HCT116 (cell line): ENCODE measurements at regions not wholly inside any gene's neighbourhood (a gene's known extent, or its start where the extent isn't known, plus 50 kb on each side); places are given as distances from the start of the nearest gene placed in this dataset.

Source experiments
- ATAC-seq: fragments of 200-7000 bp; cut with Tn5 transposase; 2 replicates; pipeline ENCODE4 v1.9.1; 2020; ENCODE audit warnings: mild to moderate bottlenecking, moderate library complexity
- BruUV-seq: library from RNA; stranded (reverse); fragments of 400-500 nt; replicated peaks from 2 replicates; lab custom pipeline; 2021; lab: Mats Ljungman, UMichigan
- CTCF ChIA-PET: fragments of 300-600 bp; sonication (Branson Sonifier 250); formaldehyde crosslinking; loops from one replicate; lab custom pipeline; 2021; ENCODE audit warnings: antibody characterized with exemption; lab: Charles Lee
- POLR2A ChIA-PET: fragments of 300-600, 350-600 bp; sonication (Branson Sonifier 250); formaldehyde crosslinking; loops from one replicate; lab custom pipeline; 2021; ENCODE audit warnings: antibody characterized with exemption; lab: Charles Lee
- RAD21 ChIA-PET, 2 experiments: fragments of 300-600 bp; sonication (Branson Sonifier 250); formaldehyde crosslinking; loops; one replicate each; lab custom pipeline; 2023; ENCODE audit warnings: low total read pairs in 2 of 2; ENCODE audit not compliant: uncharacterized antibody in 2 of 2, unreplicated experiment in 2 of 2, low non-redundant PET in 1 of 2; lab: Charles Lee
- DNase-seq: peaks from one replicate; pipeline ENCODE4 v3.0.0-alpha.2; 2010; ENCODE audit warnings: low read depth, low spot score
- H2AFZ ChIP-seq: fragments of 200-600 bp; shearing (Covaris generic), sonication (generic); 2 replicates; pipeline ENCODE4 v1.6.1; 2017; ENCODE audit warnings: low read depth, mixed run types, mixed read lengths, antibody characterized with exemption, low read length; ENCODE audit not compliant: poor library complexity, severe bottlenecking
- H3K27ac ChIP-seq: 2 replicates; pipeline ENCODE4 v1.5.1; 2012; ENCODE audit warnings: low read depth, low read length
- H3K27me3 ChIP-seq: fragments of 200-600 bp; sonication (generic); 2 replicates; pipeline ENCODE4 v1.6.1; 2016; ENCODE audit warnings: mixed run types, low read length, mixed read lengths; ENCODE audit not compliant: insufficient read depth
- H3K36me3 ChIP-seq, 2 experiments: fragments of 200-500 bp in 1 of 2; fragments of 200-600 bp in 1 of 2; sonication (Bioruptor generic) in 1 of 2; sonication (generic) in 1 of 2; 2 replicates each; pipeline versions ENCODE4 v1.5.1 to v1.6.1; 2014 to 2016; ENCODE audit warnings: low read length in 2 of 2, inconsistent platforms in 1 of 2, mixed read lengths in 1 of 2, mixed run types in 1 of 2; ENCODE audit not compliant: insufficient read depth in 2 of 2, control insufficient read depth in 1 of 2
- H3K4me1 ChIP-seq, 2 experiments: fragments of 200-600 bp in 1 of 2; sonication (generic) in 1 of 2; 2 replicates each; pipeline versions ENCODE4 v1.5.1 to v1.6.1; 2012 to 2017; ENCODE audit warnings: low read length in 2 of 2, inconsistent platforms in 1 of 2, mild to moderate bottlenecking in 1 of 2, mixed read lengths in 1 of 2, mixed run types in 1 of 2, moderate library complexity in 1 of 2; ENCODE audit not compliant: insufficient read depth in 2 of 2, control insufficient read depth in 1 of 2
- H3K4me2 ChIP-seq: fragments of 200-600 bp; sonication (generic); 2 replicates; pipeline ENCODE4 v1.6.1; 2017; ENCODE audit warnings: mixed run types, low read length, mixed read lengths
- H3K4me3 ChIP-seq, 2 experiments: fragments of 200-600 bp in 1 of 2; sonication (generic) in 1 of 2; replicated peaks in 1 of 2; 2 replicates each; pipeline ENCODE4 v1.5.1; 2011 to 2016; ENCODE audit warnings: low read length in 2 of 2, control low read depth in 1 of 2, low read depth in 1 of 2, mild to moderate bottlenecking in 1 of 2, mixed read lengths in 1 of 2, mixed run types in 1 of 2
- H3K79me2 ChIP-seq: fragments of 200-600 bp; sonication (generic); 2 replicates; pipeline ENCODE4 v1.6.1; 2017; ENCODE audit warnings: mild to moderate bottlenecking, mixed run types, low read length, moderate library complexity, mixed read lengths; ENCODE audit not compliant: insufficient read depth
- H3K9ac ChIP-seq: fragments of 200-600 bp; sonication (generic); 2 replicates; pipeline ENCODE4 v1.6.1; 2016; ENCODE audit warnings: low read length, mixed read lengths
- H3K9me2 ChIP-seq: fragments of 200-600 bp; sonication (generic), shearing (Covaris generic); 2 replicates; pipeline ENCODE4 v1.6.1; 2017; ENCODE audit warnings: mixed run types, mild to moderate bottlenecking, moderate library complexity; ENCODE audit not compliant: insufficient read depth
- H3K9me3 ChIP-seq, 2 experiments: fragments of 200-500 bp in 1 of 2; fragments of 200-600 bp in 1 of 2; sonication (Bioruptor generic) in 1 of 2; sonication (generic) in 1 of 2; 2 replicates each; pipeline ENCODE4 v1.6.1; 2014 to 2017; ENCODE audit warnings: low read length in 2 of 2, mixed read lengths in 2 of 2, inconsistent platforms in 1 of 2, low read depth in 1 of 2, mild to moderate bottlenecking in 1 of 2, mixed run types in 1 of 2, moderate library complexity in 1 of 2; ENCODE audit not compliant: control insufficient read depth in 1 of 2, insufficient read depth in 1 of 2
- H4K20me1 ChIP-seq: fragments of 200-600 bp; sonication (generic), shearing (Covaris generic); 2 replicates; pipeline ENCODE4 v1.6.1; 2017; ENCODE audit warnings: mixed run types, mild to moderate bottlenecking, moderate library complexity; ENCODE audit not compliant: insufficient read depth
- ATF3 ChIP-seq: IDR thresholded peaks from 2 replicates; pipeline ENCODE4 v1.6.1; 2012
- CEBPB ChIP-seq: IDR thresholded peaks from 2 replicates; pipeline ENCODE4 v1.6.1; 2012; ENCODE audit warnings: low read depth
- CTCF ChIP-seq, 3 experiments: fragments of 200-600 bp in 1 of 3; sonication (generic) in 1 of 3; IDR thresholded peaks in 2 of 3; conservative IDR thresholded peaks in 1 of 3; 2 replicates each; pipeline ENCODE4 v1.5.1; 2012 to 2017; ENCODE audit warnings: low read depth in 2 of 3, low read length in 2 of 3, antibody characterized with exemption in 1 of 3, borderline replicate concordance in 1 of 3, control low read depth in 1 of 3, mild to moderate bottlenecking in 1 of 3, mixed read lengths in 1 of 3, mixed run types in 1 of 3, moderate library complexity in 1 of 3; ENCODE audit not compliant: insufficient read depth in 1 of 3
- EGR1 ChIP-seq: IDR thresholded peaks from 2 replicates; pipeline ENCODE4 v1.6.1; 2012; ENCODE audit warnings: low read depth
- EZH2 ChIP-seq: fragments of 200-600 bp; sonication (generic); IDR thresholded peaks from 2 replicates; pipeline ENCODE4 v1.6.1; 2017; ENCODE audit warnings: antibody characterized with exemption, mixed run types
- EZH2phosphoT487 ChIP-seq: fragments of 200-600 bp; IDR thresholded peaks from 2 replicates; pipeline ENCODE4 v1.6.1; 2018; ENCODE audit warnings: antibody characterized with exemption, borderline replicate concordance
- FOSL1 ChIP-seq: IDR thresholded peaks from 2 replicates; pipeline ENCODE4 v1.6.1; 2012; ENCODE audit warnings: low read depth
- MAX ChIP-seq: IDR thresholded peaks from 2 replicates; pipeline ENCODE4 v1.6.1; 2012
- RAD21 ChIP-seq: IDR thresholded peaks from 2 replicates; pipeline ENCODE4 v1.6.1; 2012; ENCODE audit warnings: low read depth, mild to moderate bottlenecking
- REST ChIP-seq: IDR thresholded peaks from 2 replicates; pipeline ENCODE4 v1.6.1; 2012; ENCODE audit warnings: low read depth
- SIN3A ChIP-seq: IDR thresholded peaks from 2 replicates; pipeline ENCODE4 v1.6.1; 2012; ENCODE audit warnings: low read depth
- SP1 ChIP-seq: IDR thresholded peaks from 2 replicates; pipeline ENCODE4 v1.6.1; 2012; ENCODE audit warnings: low read depth
- SRF ChIP-seq: IDR thresholded peaks from 2 replicates; pipeline ENCODE4 v1.6.1; 2012; ENCODE audit warnings: low read depth
- YY1 ChIP-seq: IDR thresholded peaks from 2 replicates; pipeline ENCODE4 v1.6.1; 2011; ENCODE audit warnings: low read length, low read depth, moderate library complexity, mild to moderate bottlenecking; ENCODE audit not compliant: insufficient replicate concordance; ENCODE audit errors: extremely low read depth
- intact Hi-C: fragments of 100-400 bp; cut with micrococcal nuclease; formaldehyde crosslinking; loops from 2 replicates; pipeline ENCODE4 v1.10.0; 2022

GRCh38 chr3:5278666-5279065 is 91.2 kb downstream of the EDEM1 start (continued):
- TF ChIP-seq EZH2 = no peak
- TF ChIP-seq SRF = no peak
- TF ChIP-seq ATF3 = no peak
- TF ChIP-seq, all 23 proteins: peak for 0

- Histone ChIP-seq H2AFZ (no peak overlapping the region), H3K9me2 (no peaks in the 10 kb centered on the region), H4K20me1 (no peaks in the 10 kb centered on the region), H3K27ac (no peak overlapping the region), H3K79me2 (no peaks in the 10 kb centered on the region), H3K4me3 (no peak overlapping the region), H3K4me2 (no peak overlapping the region), H3K9me3 (no peaks in the 10 kb centered on the region), H3K4me1 (no peaks in the 10 kb centered on the region), H3K27me3 (no peaks in the 10 kb centered on the region), H3K9ac (no peak overlapping the region), H3K36me3 (no peaks in the 10 kb centered on the region)
- ChIA-PET POLR2A (no interaction called here), RAD21 (no interaction called here), CTCF (no interaction called here)
- ATAC-seq (no peak), DNase-seq (no peak)
- intact Hi-C loops = no loop called here
- TF ChIP-seq EZH2phosphoT487 = no peak
- no peak for TF ChIP-seq SIN3A
- no peak for TF ChIP-seq MAX
- no peak for TF ChIP-seq YY1
- TF ChIP-seq REST = no peak
- TF ChIP-seq RAD21 = no peak
- TF ChIP-seq FOSL1 = no peak
- no peak for TF ChIP-seq EGR1
- no peak for TF ChIP-seq CTCF (IDR thresholded peaks at IDR 0.05 in 2 of 3, conservative IDR thresholded peaks at IDR 0.05 in 1 of 3; ENCODE audit: borderline replicate concordance in 1 of 3, insufficient read depth in 1 of 3, low read depth in 2 of 3, low read length in 2 of 3)
- TF ChIP-seq SP1 = no peak
- no peak for TF ChIP-seq CEBPB
- TF ChIP-seq ATF3 = no peak
- BruUV-seq = no TSS peak
These were observed 95.2 kb downstream of the EDEM1 start for GRCh38 chr3:5282703-5283102.
